SK-N-SH (cell line): ENCODE measurements at regions not wholly inside any gene's neighbourhood (a gene's known extent, or its start where the extent isn't known, plus 50 kb on each side); places are given as distances from the start of the nearest gene placed in this dataset.

Experiments
- CTCF ChIA-PET: fragments of 300-600, 350-600 bp; formaldehyde crosslinking; extraction: SDS; loops from one replicate; lab custom pipeline; 2021; lab: Yijun Ruan, JAX
- POLR2A ChIA-PET: fragments of 350-600 bp; sonication (Branson Sonifier 250); formaldehyde crosslinking; extraction: SDS; loops from one replicate; lab custom pipeline; 2020; ENCODE audit warnings: antibody characterized with exemption, inconsistent platforms; lab: Yijun Ruan, JAX
- DNase-seq: peaks from one replicate; pipeline ENCODE4 v3.0.0; 2012
- H2AFZ ChIP-seq: fragments of 200-600 bp; sonication (generic); 2 replicates; pipeline ENCODE4 v1.8.1; 2016; ENCODE audit warnings: antibody characterized with exemption, mild to moderate bottlenecking, low read depth
- H3F3A ChIP-seq: fragments of 200-600 bp; sonication (generic); replicated peaks from 2 replicates; pipeline ENCODE3; 2016; ENCODE audit warnings: antibody characterized with exemption, mild to moderate bottlenecking; ENCODE audit not compliant: insufficient read depth
- H3K27ac ChIP-seq, 2 experiments: fragments of 200-500 bp in 1 of 2; fragments of 200-600 bp in 1 of 2; sonication (Bioruptor generic) in 1 of 2; sonication (generic), shearing (Covaris generic) in 1 of 2; 2 replicates each; pipeline versions ENCODE4 v1.5.1 to v1.6.1; 2014 to 2016; ENCODE audit warnings: low read depth in 2 of 2, inconsistent platforms in 1 of 2, low read length in 1 of 2, mild to moderate bottlenecking in 1 of 2, mixed read lengths in 1 of 2
- H3K27me3 ChIP-seq: fragments of 200-600 bp; sonication (generic), shearing (Covaris generic); 2 replicates; pipeline ENCODE4 v1.6.1; 2016; ENCODE audit warnings: mixed run types; ENCODE audit not compliant: insufficient read depth
- H3K36me3 ChIP-seq, 2 experiments: fragments of 200-500 bp in 1 of 2; fragments of 200-600 bp in 1 of 2; sonication (Bioruptor generic) in 1 of 2; sonication (generic) in 1 of 2; replicated peaks in 1 of 2; 2 replicates each; pipeline versions ENCODE3 to v1.5.1; 2014 to 2016; ENCODE audit warnings: low read length in 1 of 2, mild to moderate bottlenecking in 1 of 2; ENCODE audit not compliant: insufficient read depth in 2 of 2, control insufficient read depth in 1 of 2
- H3K4me1 ChIP-seq, 2 experiments: fragments of 200-500 bp in 1 of 2; fragments of 200-600 bp in 1 of 2; sonication (Bioruptor generic) in 1 of 2; sonication (generic), shearing (Covaris generic) in 1 of 2; 2 replicates each; pipeline versions ENCODE4 v1.5.1 to v1.6.1; 2014 to 2016; ENCODE audit warnings: low read depth in 1 of 2, low read length in 1 of 2, mixed run types in 1 of 2; ENCODE audit not compliant: insufficient read depth in 2 of 2, control insufficient read depth in 1 of 2
- H3K4me2 ChIP-seq: fragments of 200-600 bp; sonication (generic), shearing (Covaris generic); 2 replicates; pipeline ENCODE4 v1.6.1; 2017; ENCODE audit warnings: mixed run types
- H3K4me3 ChIP-seq, 2 experiments: fragments of 200-500 bp in 1 of 2; fragments of 200-600 bp in 1 of 2; sonication (Bioruptor generic) in 1 of 2; sonication (generic), shearing (Covaris generic) in 1 of 2; 2 replicates each; pipeline versions ENCODE4 v1.5.1 to v1.8.1; 2014 to 2016; ENCODE audit warnings: low read depth in 2 of 2, inconsistent platforms in 1 of 2, low read length in 1 of 2, mild to moderate bottlenecking in 1 of 2, mixed read lengths in 1 of 2, moderate library complexity in 1 of 2
- H3K79me2 ChIP-seq: fragments of 200-600 bp; sonication (generic); 2 replicates; pipeline ENCODE4 v1.8.1; 2017; ENCODE audit warnings: mild to moderate bottlenecking; ENCODE audit not compliant: insufficient read depth
- H3K9ac ChIP-seq: fragments of 200-600 bp; sonication (generic); 2 replicates; pipeline ENCODE4 v1.6.1; 2017; ENCODE audit warnings: mixed run types
- H3K9me2 ChIP-seq: fragments of 200-600 bp; sonication (generic); 2 replicates; pipeline ENCODE4 v1.6.1; 2017; ENCODE audit warnings: mixed run types
- H3K9me3 ChIP-seq: fragments of 200-600 bp; sonication (generic); 2 replicates; pipeline ENCODE4 v1.6.1; 2017; ENCODE audit warnings: mixed run types, mild to moderate bottlenecking, moderate library complexity
- H4K20me1 ChIP-seq: fragments of 200-600 bp; sonication (generic); 2 replicates; pipeline ENCODE4 v1.6.1; 2017; ENCODE audit warnings: mild to moderate bottlenecking, mixed run types; ENCODE audit not compliant: insufficient read depth
- CHD2 ChIP-seq: fragments of 150-350 bp; IDR thresholded peaks from 2 replicates; pipeline ENCODE4 v1.6.1; 2018; ENCODE audit warnings: low read length; ENCODE audit not compliant: partially characterized antibody
- ELF1 ChIP-seq: IDR thresholded peaks from 2 replicates; pipeline ENCODE4 v1.4.0; 2012
- EP300 ChIP-seq, 2 experiments: IDR thresholded peaks; 2 replicates each; pipeline versions ENCODE4 v1.4.0 to v1.6.1; 2012; ENCODE audit warnings: borderline replicate concordance in 1 of 2, low read depth in 1 of 2, low read length in 1 of 2
- FOSL2 ChIP-seq: IDR thresholded peaks from 2 replicates; pipeline ENCODE4 v1.4.0; 2012; ENCODE audit warnings: low read depth, mild to moderate bottlenecking, moderate library complexity, borderline replicate concordance
- FOXM1 ChIP-seq: IDR thresholded peaks from 2 replicates; pipeline ENCODE4 v1.4.0; 2012; ENCODE audit warnings: low read depth, mild to moderate bottlenecking
- GATA2 ChIP-seq: sonication (generic); formaldehyde crosslinking; IDR thresholded peaks from 2 replicates; pipeline ENCODE4 v1.5.0; 2020; ENCODE audit warnings: mild to moderate bottlenecking, missing genetic modification reagents
- MAX ChIP-seq: IDR thresholded peaks from 2 replicates; pipeline ENCODE4 v1.4.0; 2012; ENCODE audit warnings: low read depth
- MEF2A ChIP-seq: IDR thresholded peaks from 2 replicates; pipeline ENCODE4 v1.4.0; 2012; ENCODE audit warnings: low read depth, borderline replicate concordance
- MXI1 ChIP-seq: IDR thresholded peaks from 2 replicates; pipeline ENCODE4 v1.6.1; 2012; ENCODE audit warnings: mild to moderate bottlenecking, low read depth, low read length, improper control_type of control experiment
- NRF1 ChIP-seq: IDR thresholded peaks from 2 replicates; pipeline ENCODE4 v1.6.1; 2012; ENCODE audit warnings: low read depth, mild to moderate bottlenecking, low read length
- RAD21 ChIP-seq: IDR thresholded peaks from 2 replicates; pipeline ENCODE4 v1.6.1; 2012; ENCODE audit warnings: mild to moderate bottlenecking, low read length
- RFX5 ChIP-seq: IDR thresholded peaks from 2 replicates; pipeline ENCODE4 v1.6.1; 2012; ENCODE audit warnings: mild to moderate bottlenecking, improper control_type of control experiment, low read length
- RXRA ChIP-seq: IDR thresholded peaks from 2 replicates; pipeline ENCODE4 v1.4.0; 2012; ENCODE audit warnings: low read depth, mild to moderate bottlenecking, borderline replicate concordance
- SMC3 ChIP-seq: IDR thresholded peaks from 2 replicates; pipeline ENCODE4 v1.6.1; 2012; ENCODE audit warnings: low read depth, low read length, improper control_type of control experiment
- TAF1 ChIP-seq: IDR thresholded peaks from 2 replicates; pipeline ENCODE4 v1.6.1; 2012; ENCODE audit warnings: low read depth, mild to moderate bottlenecking, low read length, moderate library complexity, borderline replicate concordance
- TCF12 ChIP-seq: IDR thresholded peaks from 2 replicates; pipeline ENCODE4 v1.4.0; 2012
- YY1 ChIP-seq: IDR thresholded peaks from 2 replicates; pipeline ENCODE4 v1.4.0; 2012; ENCODE audit warnings: low read depth, mild to moderate bottlenecking
- WGBS: methylation state at CpG from one replicate; pipeline ENCODE4 v1.1.6; 2017; ENCODE audit warnings: low lambda C conversion rate; 5-methylcytosine and 5-hydroxymethylcytosine counted together
- TF ChIP-seq, protein P1 (sequence below): fragments of 150-350 bp; IDR thresholded peaks from 2 replicates; pipeline ENCODE4 v1.6.1; 2017; ENCODE audit warnings: antibody characterized with exemption, low read length, low read depth, borderline replicate concordance
- TF ChIP-seq, protein P2 (sequence below): IDR thresholded peaks from 2 replicates; pipeline ENCODE4 v1.4.0; 2012; ENCODE audit warnings: low read depth, borderline replicate concordance
- TF ChIP-seq, protein P3 (sequence below): IDR thresholded peaks from 2 replicates; pipeline ENCODE4 v1.4.0; 2012; ENCODE audit warnings: low read depth, borderline replicate concordance

- TF ChIP-seq MEF2A (no peak), FOXM1 (no peak), MXI1 (no peak), RFX5 (no peak), ELF1 (no peak)
Observed at GRCh38 chr4:43816116-43816515, 632.5 kb downstream of the KCTD8 start (continued).

- H4K20me1 ChIP-seq = no peaks in the 10 kb centered on the region
- TF ChIP-seq, protein P1, sequence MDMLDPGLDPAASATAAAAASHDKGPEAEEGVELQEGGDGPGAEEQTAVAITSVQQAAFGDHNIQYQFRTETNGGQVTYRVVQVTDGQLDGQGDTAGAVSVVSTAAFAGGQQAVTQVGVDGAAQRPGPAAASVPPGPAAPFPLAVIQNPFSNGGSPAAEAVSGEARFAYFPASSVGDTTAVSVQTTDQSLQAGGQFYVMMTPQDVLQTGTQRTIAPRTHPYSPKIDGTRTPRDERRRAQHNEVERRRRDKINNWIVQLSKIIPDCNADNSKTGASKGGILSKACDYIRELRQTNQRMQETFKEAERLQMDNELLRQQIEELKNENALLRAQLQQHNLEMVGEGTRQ = no peak
- TF ChIP-seq GATA2 (CRISPR knock-in tag) = no peak
- no peak for TF ChIP-seq NRF1
- no peak for TF ChIP-seq TAF1
- TF ChIP-seq TCF12 = no peak
- TF ChIP-seq, protein P2, sequence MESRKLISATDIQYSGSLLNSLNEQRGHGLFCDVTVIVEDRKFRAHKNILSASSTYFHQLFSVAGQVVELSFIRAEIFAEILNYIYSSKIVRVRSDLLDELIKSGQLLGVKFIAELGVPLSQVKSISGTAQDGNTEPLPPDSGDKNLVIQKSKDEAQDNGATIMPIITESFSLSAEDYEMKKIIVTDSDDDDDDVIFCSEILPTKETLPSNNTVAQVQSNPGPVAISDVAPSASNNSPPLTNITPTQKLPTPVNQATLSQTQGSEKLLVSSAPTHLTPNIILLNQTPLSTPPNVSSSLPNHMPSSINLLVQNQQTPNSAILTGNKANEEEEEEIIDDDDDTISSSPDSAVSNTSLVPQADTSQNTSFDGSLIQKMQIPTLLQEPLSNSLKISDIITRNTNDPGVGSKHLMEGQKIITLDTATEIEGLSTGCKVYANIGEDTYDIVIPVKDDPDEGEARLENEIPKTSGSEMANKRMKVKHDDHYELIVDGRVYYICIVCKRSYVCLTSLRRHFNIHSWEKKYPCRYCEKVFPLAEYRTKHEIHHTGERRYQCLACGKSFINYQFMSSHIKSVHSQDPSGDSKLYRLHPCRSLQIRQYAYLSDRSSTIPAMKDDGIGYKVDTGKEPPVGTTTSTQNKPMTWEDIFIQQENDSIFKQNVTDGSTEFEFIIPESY = no peak
- TF ChIP-seq FOXM1 = no peak
- TF ChIP-seq, protein P3, sequence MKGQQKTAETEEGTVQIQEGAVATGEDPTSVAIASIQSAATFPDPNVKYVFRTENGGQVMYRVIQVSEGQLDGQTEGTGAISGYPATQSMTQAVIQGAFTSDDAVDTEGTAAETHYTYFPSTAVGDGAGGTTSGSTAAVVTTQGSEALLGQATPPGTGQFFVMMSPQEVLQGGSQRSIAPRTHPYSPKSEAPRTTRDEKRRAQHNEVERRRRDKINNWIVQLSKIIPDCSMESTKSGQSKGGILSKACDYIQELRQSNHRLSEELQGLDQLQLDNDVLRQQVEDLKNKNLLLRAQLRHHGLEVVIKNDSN = no peak
- TF ChIP-seq CHD2 = no peak
- no peak for TF ChIP-seq ELF1
- CTCF ChIA-PET = interaction anchor here (0.5 kb wide), 1 partner anchor 1604 kb away, joined by 3 read pairs; no protein-coding TSS in a partner anchor
- no peaks in the 10 kb centered on the region for H3K27me3 ChIP-seq
- WGBS = 0% methylated on average over 2 of the region's 2 CpGs
- no peaks in the 10 kb centered on the region for H3K9me2 ChIP-seq
- no peaks in the 10 kb centered on the region for H3K36me3 ChIP-seq
- no peak overlapping the region for H3K4me3 ChIP-seq
- H2AFZ ChIP-seq = no peak overlapping the region
- DNase-seq = no peak
- no peaks in the 10 kb centered on the region for H3K9me3 ChIP-seq
- H3K27ac ChIP-seq = no peak overlapping the region
- no peaks in the 10 kb centered on the region for H3K79me2 ChIP-seq
- no peaks in the 10 kb centered on the region for H3K4me1 ChIP-seq
- no peak overlapping the region for H3K4me2 ChIP-seq
- H3K9ac ChIP-seq = no peak overlapping the region
- POLR2A ChIA-PET = no interaction called here
- H3F3A ChIP-seq = no peaks in the 10 kb centered on the region
Observed at GRCh38 chr4:43822621-43823020, 626.0 kb downstream of the KCTD8 start.

GRCh38 chr4:43835869-43836268 lies 612.7 kb downstream of the KCTD8 start:
- H3K79me2 ChIP-seq = no peaks in the 10 kb centered on the region
- no peak overlapping the region for H3K27ac ChIP-seq
- no peak overlapping the region for H3K4me3 ChIP-seq
- DNase-seq = no peak
- H3K36me3 ChIP-seq = no peaks in the 10 kb centered on the region
- no peaks in the 10 kb centered on the region for H4K20me1 ChIP-seq
- no peaks in the 10 kb centered on the region for H3K9me2 ChIP-seq
- no peaks in the 10 kb centered on the region for H3K4me1 ChIP-seq
- no peak overlapping the region for H3K4me2 ChIP-seq
- no peak overlapping the region for H3K9ac ChIP-seq
- no peak overlapping the region for H2AFZ ChIP-seq
- H3F3A ChIP-seq = no peaks in the 10 kb centered on the region
- H3K27me3 ChIP-seq = no peaks in the 10 kb centered on the region
- TF ChIP-seq, protein P1 = no peak
- TF ChIP-seq TAF1 (no peak), MAX (no peak), SMC3 (no peak), RAD21 (no peak), FOSL2 (no peak), RXRA (no peak), EP300 (IDR thresholded peaks at IDR 0.05; ENCODE audit: borderline replicate concordance in 1 of 2, low read depth in 1 of 2, low read length in 1 of 2) (no peak), YY1 (no peak)
- POLR2A ChIA-PET = no interaction called here
- CTCF ChIA-PET = no interaction called here
- H3K9me3 ChIP-seq = no peaks in the 10 kb centered on the region
